Stimulated activated effector memory CD8-positive, alpha-beta T cell treated with anti-CD3 and anti-CD28 coated beads, Interleukin-12 subunit alpha, Interleukin-12 subunit beta, amount 100 ng/mL, for 72 hours (primary cell): ENCODE measurements at regions not wholly inside any gene's neighbourhood (a gene's known extent, or its start where the extent isn't known, plus 50 kb on each side); places are given as distances from the start of the nearest gene placed in this dataset.

ENCODE experiments used
- ATAC-seq: fragments of 150-1000 bp; cut with Tn5 transposase; 2 replicates; pipeline ENCODE4 v1.10.0; 2021
- DNase-seq, 2 donors: peaks; one replicate each; pipeline ENCODE4 v3.0.0; 2021 to 2022; ENCODE audit warnings: low spot score in 2 of 2
- H3K27ac Mint-ChIP-seq: one replicate; pipeline ENCODE4 v1.8.0; 2022; ENCODE audit warnings: mild to moderate bottlenecking, mixed read lengths
- H3K36me3 Mint-ChIP-seq: one replicate; pipeline ENCODE4 v1.8.0; 2022; ENCODE audit warnings: mild to moderate bottlenecking, mixed read lengths
- H3K4me1 Mint-ChIP-seq: one replicate; pipeline ENCODE4 v1.8.0; 2022; ENCODE audit warnings: mixed read lengths
- H3K4me3 Mint-ChIP-seq: one replicate; pipeline ENCODE4 v1.8.0; 2022; ENCODE audit warnings: mild to moderate bottlenecking, mixed read lengths
- H3K9me3 Mint-ChIP-seq: one replicate; pipeline ENCODE4 v1.8.0; 2022; ENCODE audit warnings: mixed read lengths

GRCh38 chr11:111120161-111120560, 125.4 kb upstream of the POU2AF2 start:
- no peaks in the 10 kb centered on the region for H3K4me1 Mint-ChIP-seq
- no peak overlapping the region for H3K27ac Mint-ChIP-seq
- no peak for DNase-seq
- ATAC-seq, result no peak
- no peaks in the 10 kb centered on the region for H3K9me3 Mint-ChIP-seq
- no peaks in the 10 kb centered on the region for H3K36me3 Mint-ChIP-seq
- H3K4me3 Mint-ChIP-seq, result no peak overlapping the region

- H3K9me3 Mint-ChIP-seq, result no peaks in the 10 kb centered on the region
- no peak for ATAC-seq
- no peak overlapping the region for H3K27ac Mint-ChIP-seq
- H3K36me3 Mint-ChIP-seq, result no peaks in the 10 kb centered on the region
- no peaks in the 10 kb centered on the region for H3K4me1 Mint-ChIP-seq
- no peak for DNase-seq
- H3K4me3 Mint-ChIP-seq, result no peak overlapping the region
These were observed 125.8 kb upstream of the POU2AF2 start for GRCh38 chr11:111119751-111120150.

GRCh38 chr11:111115890-111116289, 129.6 kb upstream of the POU2AF2 start:
- no peak for ATAC-seq
- H3K9me3 Mint-ChIP-seq, result no peaks in the 10 kb centered on the region
- H3K4me3 Mint-ChIP-seq, result no peak overlapping the region
- H3K4me1 Mint-ChIP-seq, result no peaks in the 10 kb centered on the region
- DNase-seq, result no peak
- H3K36me3 Mint-ChIP-seq, result no peaks in the 10 kb centered on the region
- H3K27ac Mint-ChIP-seq, result no peak overlapping the region

- no peak for DNase-seq
- H3K36me3 Mint-ChIP-seq, result no peaks in the 10 kb centered on the region
- ATAC-seq, result peak; percentile 61
- H3K9me3 Mint-ChIP-seq, result no peaks in the 10 kb centered on the region
- H3K4me1 Mint-ChIP-seq, result no peaks in the 10 kb centered on the region
- no peak overlapping the region for H3K27ac Mint-ChIP-seq
- no peak overlapping the region for H3K4me3 Mint-ChIP-seq
These were observed 131.4 kb upstream of the POU2AF2 start for GRCh38 chr11:111114091-111114490.

GRCh38 chr11:111112614-111113013, 132.9 kb upstream of the POU2AF2 start:
- DNase-seq, result no peak
- ATAC-seq, result no peak
- H3K36me3 Mint-ChIP-seq, result no peaks in the 10 kb centered on the region
- H3K27ac Mint-ChIP-seq, result no peak overlapping the region
- H3K4me3 Mint-ChIP-seq, result no peak overlapping the region
- no peaks in the 10 kb centered on the region for H3K4me1 Mint-ChIP-seq
- no peaks in the 10 kb centered on the region for H3K9me3 Mint-ChIP-seq

- Mint-ChIP-seq H3K4me3 (no peak overlapping the region), H3K27ac (no peak overlapping the region), H3K4me1 (no peaks in the 10 kb centered on the region), H3K36me3 (no peaks in the 10 kb centered on the region), H3K9me3 (no peaks in the 10 kb centered on the region)
- ATAC-seq (no peak), DNase-seq (no peak)
These were observed 138.0 kb upstream of the POU2AF2 start for GRCh38 chr11:111107501-111107900.

GRCh38 chr11:111106641-111107040, 138.9 kb upstream of the POU2AF2 start:
- Mint-ChIP-seq H3K4me1 (no peaks in the 10 kb centered on the region), H3K36me3 (no peaks in the 10 kb centered on the region), H3K4me3 (no peak overlapping the region), H3K27ac (no peak overlapping the region), H3K9me3 (no peaks in the 10 kb centered on the region)
- no peak for ATAC-seq
- no peak for DNase-seq

- Mint-ChIP-seq H3K4me1 (no peaks in the 10 kb centered on the region), H3K36me3 (no peaks in the 10 kb centered on the region), H3K4me3 (no peak overlapping the region), H3K27ac (no peak overlapping the region), H3K9me3 (no peaks in the 10 kb centered on the region)
- ATAC-seq (no peak), DNase-seq (no peak)
These were observed 140.0 kb upstream of the POU2AF2 start for GRCh38 chr11:111105566-111105965.

GRCh38 chr11:111104185-111104584, 141.3 kb upstream of the POU2AF2 start:
- no peaks in the 10 kb centered on the region for H3K36me3 Mint-ChIP-seq
- H3K4me1 Mint-ChIP-seq, result no peaks in the 10 kb centered on the region
- ATAC-seq (no peak), DNase-seq (no peak)
- H3K4me3 Mint-ChIP-seq, result no peak overlapping the region
- H3K9me3 Mint-ChIP-seq, result no peaks in the 10 kb centered on the region
- no peak overlapping the region for H3K27ac Mint-ChIP-seq

GRCh38 chr11:111101881-111102280, 143.6 kb upstream of the POU2AF2 start:
- H3K4me3 Mint-ChIP-seq, result no peak overlapping the region
- H3K4me1 Mint-ChIP-seq, result no peaks in the 10 kb centered on the region
- no peak for ATAC-seq
- H3K9me3 Mint-ChIP-seq, result no peaks in the 10 kb centered on the region
- no peak overlapping the region for H3K27ac Mint-ChIP-seq
- DNase-seq, result no peak
- no peaks in the 10 kb centered on the region for H3K36me3 Mint-ChIP-seq

GRCh38 chr11:111099028-111099713, 146.4 kb upstream of the POU2AF2 start:
- H3K9me3 Mint-ChIP-seq, result no peaks in the 10 kb centered on the region
- no peak overlapping the region for H3K4me3 Mint-ChIP-seq
- no peaks in the 10 kb centered on the region for H3K36me3 Mint-ChIP-seq
- no peak overlapping the region for H3K27ac Mint-ChIP-seq
- no peak for DNase-seq
- H3K4me1 Mint-ChIP-seq, result no peaks in the 10 kb centered on the region
- ATAC-seq, result no peak

- H3K36me3 Mint-ChIP-seq, result no peaks in the 10 kb centered on the region
- H3K27ac Mint-ChIP-seq, result no peak overlapping the region
- ATAC-seq, result no peak
- DNase-seq, result no peak
- no peak overlapping the region for H3K4me3 Mint-ChIP-seq
- H3K4me1 Mint-ChIP-seq, result no peaks in the 10 kb centered on the region
- H3K9me3 Mint-ChIP-seq, result no peaks in the 10 kb centered on the region
These were observed 147.4 kb upstream of the POU2AF2 start for GRCh38 chr11:111098091-111098490.

- Mint-ChIP-seq H3K9me3 (no peaks in the 10 kb centered on the region), H3K36me3 (no peaks in the 10 kb centered on the region), H3K27ac (no peak overlapping the region), H3K4me1 (no peaks in the 10 kb centered on the region), H3K4me3 (no peak overlapping the region)
- DNase-seq (no peak), ATAC-seq (no peak)
These were observed 148.3 kb upstream of the POU2AF2 start for GRCh38 chr11:111097191-111097590.

GRCh38 chr11:111095327-111095726, 150.2 kb upstream of the POU2AF2 start:
- ATAC-seq (no peak), DNase-seq (no peak)
- H3K4me1 Mint-ChIP-seq, result no peaks in the 10 kb centered on the region
- H3K27ac Mint-ChIP-seq, result no peak overlapping the region
- H3K9me3 Mint-ChIP-seq, result no peaks in the 10 kb centered on the region
- H3K4me3 Mint-ChIP-seq, result no peak overlapping the region
- H3K36me3 Mint-ChIP-seq, result no peaks in the 10 kb centered on the region

GRCh38 chr11:111093061-111093460, 152.5 kb upstream of the POU2AF2 start:
- Mint-ChIP-seq H3K27ac (no peak overlapping the region), H3K36me3 (no peaks in the 10 kb centered on the region), H3K4me1 (no peaks in the 10 kb centered on the region), H3K9me3 (no peaks in the 10 kb centered on the region), H3K4me3 (no peak overlapping the region)
- ATAC-seq, result no peak
- no peak for DNase-seq

- DNase-seq (no peak), ATAC-seq (no peak)
- H3K4me3 Mint-ChIP-seq, result no peak overlapping the region
- H3K9me3 Mint-ChIP-seq, result no peaks in the 10 kb centered on the region
- no peak overlapping the region for H3K27ac Mint-ChIP-seq
- H3K4me1 Mint-ChIP-seq, result no peaks in the 10 kb centered on the region
- no peaks in the 10 kb centered on the region for H3K36me3 Mint-ChIP-seq
These were observed 154.1 kb upstream of the POU2AF2 start for GRCh38 chr11:111091321-111091938.
